ENCODE measurements at regions not wholly inside any gene's neighbourhood (a gene's known extent, or its start where the extent isn't known, plus 50 kb on each side); places are given as distances from the start of the nearest gene placed in this dataset.

- TF ChIP-seq ZNF607 (CRISPR knock-in tag; IDR thresholded peaks at IDR 0.05; ENCODE audit: borderline replicate concordance) (no peak), TBL1XR1 (IDR thresholded peaks at IDR 0.05; ENCODE audit: borderline replicate concordance, low read length, partially characterized antibody) (no peak), ZSCAN12 (CRISPR knock-in tag; IDR thresholded peaks at IDR 0.05) (no peak), CTCF (CRISPR knock-in tag; IDR thresholded peaks at IDR 0.05) (no peak), FOXA1 (IDR thresholded peaks at IDR 0.05) (no peak), FOXA1 (CRISPR knock-in tag; IDR thresholded peaks at IDR 0.05) (no peak)
These were observed 363.1 kb downstream of the DSC3 start for GRCh38 chr18:30679285-30679930.
